HG03097 (cell line): ENCODE measurements at regions not wholly inside any gene's neighbourhood (a gene's known extent, or its start where the extent isn't known, plus 50 kb on each side); places are given as distances from the start of the nearest gene placed in this dataset.

ENCODE experiments used
- ATAC-seq: cut with Tn5 transposase; IDR thresholded peaks from one replicate; pipeline ENCODE4 v1.9.1; 2021; ENCODE audit not compliant: unreplicated experiment, low FRiP score

DNA sequence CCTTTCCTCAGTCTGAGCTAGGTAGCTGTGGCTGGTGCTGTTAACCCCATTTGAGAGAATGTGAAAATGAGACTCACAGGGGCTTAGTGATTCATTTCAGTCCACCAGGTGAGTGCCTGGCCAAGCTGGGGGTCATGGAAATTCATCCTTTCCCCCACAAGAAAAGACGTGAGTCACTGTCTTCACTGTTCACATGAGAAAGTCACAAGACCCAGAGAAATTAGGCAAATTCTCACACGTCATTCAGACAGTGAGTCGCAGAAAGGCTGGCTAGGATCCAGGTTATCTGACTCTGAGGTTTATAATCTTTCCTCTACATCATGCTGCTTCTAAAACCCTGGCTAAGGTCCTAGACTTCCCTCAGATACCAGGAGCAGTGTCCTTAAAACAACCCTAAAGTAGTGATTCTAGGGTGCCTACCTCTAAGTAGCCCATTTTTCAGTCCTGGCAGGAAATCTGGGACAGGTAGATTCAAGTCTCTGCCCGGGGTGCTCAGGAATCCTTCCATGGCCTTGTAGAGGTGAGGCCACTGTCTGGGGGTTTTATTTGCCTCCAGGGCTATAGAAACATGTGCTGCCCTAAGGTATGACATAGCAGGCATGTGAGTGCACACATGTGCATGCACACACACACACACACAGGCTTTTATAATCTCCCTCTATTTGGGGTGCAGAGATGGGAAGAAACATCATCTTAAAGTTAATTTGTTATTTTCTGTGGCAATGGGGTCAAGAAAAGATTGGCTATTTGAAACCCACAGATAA lies 427.9 kb upstream of the CELF2 start:
- no peak for ATAC-seq

DNA sequence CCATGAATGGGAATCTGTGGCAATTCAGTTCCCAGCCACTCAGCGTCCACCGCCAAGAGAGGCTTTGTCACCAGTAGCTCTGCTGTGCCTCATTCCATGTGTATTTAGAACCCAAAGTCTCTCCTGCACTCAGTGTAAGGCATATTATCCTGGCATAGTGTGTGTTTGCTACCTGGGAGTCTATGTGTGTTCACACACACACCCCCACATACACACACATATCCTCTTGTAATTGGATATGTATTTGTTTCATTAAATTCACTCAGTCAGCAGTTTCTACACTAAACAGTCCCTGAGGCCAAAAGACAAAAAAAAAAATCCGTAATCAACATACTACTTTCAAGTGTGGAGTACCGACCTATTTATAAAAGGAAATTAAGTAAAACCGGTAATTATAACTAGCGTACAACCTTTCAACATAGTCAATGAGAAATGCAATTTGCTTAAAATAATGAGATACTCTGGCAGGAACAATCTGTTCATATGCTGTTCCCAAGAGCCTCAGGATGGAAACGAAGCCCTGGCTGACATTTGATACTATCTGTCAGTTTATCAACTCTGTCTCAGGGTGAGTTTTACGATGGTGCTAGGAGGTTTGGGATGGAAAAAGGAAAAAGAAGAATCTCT lies 425.8 kb upstream of the CELF2 start:
- no peak for ATAC-seq

DNA sequence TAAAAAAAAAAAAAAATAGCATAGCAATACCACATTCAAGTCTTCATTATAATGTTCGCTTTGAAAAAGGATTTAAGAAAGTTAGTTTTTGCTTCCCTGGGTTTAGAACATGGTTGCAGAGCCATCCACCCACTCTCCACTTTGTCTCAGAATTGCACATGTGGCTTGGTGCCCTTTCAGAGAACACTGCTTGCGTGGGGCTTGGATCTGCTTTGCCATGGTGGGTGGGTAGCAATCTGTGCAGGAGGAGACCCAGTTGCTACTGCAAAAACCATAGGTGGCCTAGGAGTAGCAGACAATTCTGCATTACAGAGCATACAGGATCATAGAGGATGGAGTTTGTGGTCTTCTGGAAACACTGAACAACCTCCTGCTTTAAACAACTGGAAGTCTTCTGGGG lies 421.4 kb upstream of the CELF2 start:
- no peak for ATAC-seq

DNA sequence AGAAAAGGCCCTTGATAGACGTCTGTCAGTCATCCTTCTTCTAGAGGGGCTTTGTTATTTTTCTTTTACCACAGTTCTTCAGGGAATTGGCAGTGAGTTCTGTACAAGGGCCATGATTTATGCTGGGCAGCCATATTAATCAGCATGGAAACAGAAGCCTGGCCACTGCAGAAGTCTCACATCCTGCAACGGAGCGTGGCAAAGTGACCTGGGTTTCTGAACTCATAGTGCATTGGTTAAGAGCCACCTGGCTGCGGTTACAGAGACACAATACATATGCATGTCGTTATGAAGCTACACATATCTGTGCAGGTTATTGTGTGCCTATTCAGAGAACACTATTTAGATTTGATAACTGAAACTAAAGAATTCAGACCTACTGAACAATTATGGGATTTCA lies 419.4 kb upstream of the CELF2 start:
- ATAC-seq, result no peak

DNA sequence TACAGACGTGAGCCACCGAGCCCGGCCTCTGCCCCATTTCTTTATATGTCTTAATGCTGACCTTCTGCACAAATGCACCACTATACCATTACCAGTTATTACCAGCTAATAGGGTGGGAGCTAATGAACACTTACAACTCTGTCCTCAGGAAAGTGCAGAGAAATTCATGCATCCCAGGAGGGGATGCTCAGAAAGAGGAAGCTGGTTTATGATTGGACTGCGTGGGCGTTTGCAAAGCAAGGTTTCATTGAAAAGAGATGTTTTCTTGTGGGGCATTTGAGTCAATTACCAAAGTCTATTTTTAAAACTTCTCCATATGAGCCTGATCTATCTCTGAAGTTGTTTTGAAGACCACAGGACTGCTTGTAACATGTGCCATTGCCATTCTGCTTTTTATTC lies 417.7 kb upstream of the CELF2 start:
- ATAC-seq, result no peak

DNA sequence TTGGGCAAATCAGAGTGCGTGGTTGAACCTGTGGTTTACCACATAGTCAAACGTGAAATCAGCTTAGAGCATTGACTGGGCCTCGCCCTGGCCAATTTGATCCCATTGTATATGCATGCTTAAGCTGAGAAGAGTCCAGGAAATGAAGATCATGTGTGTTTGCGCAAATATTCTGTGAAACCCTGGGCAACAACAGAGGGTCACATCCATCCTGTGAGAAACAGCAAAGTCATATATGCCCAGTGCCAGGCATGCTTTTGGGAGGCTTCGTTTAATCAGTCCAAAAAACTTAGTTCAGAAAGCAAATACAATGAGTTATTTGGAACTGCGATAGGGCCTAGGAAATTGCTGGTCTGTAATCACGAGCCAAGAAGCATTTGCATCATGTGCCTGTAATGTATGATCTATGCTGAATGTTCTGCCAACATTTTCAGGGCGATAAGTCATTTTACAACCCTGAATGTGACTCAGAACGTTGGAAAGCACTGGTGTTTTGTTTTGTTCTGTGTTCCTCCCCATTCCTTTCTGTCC lies 412.1 kb upstream of the CELF2 start:
- no peak for ATAC-seq

DNA sequence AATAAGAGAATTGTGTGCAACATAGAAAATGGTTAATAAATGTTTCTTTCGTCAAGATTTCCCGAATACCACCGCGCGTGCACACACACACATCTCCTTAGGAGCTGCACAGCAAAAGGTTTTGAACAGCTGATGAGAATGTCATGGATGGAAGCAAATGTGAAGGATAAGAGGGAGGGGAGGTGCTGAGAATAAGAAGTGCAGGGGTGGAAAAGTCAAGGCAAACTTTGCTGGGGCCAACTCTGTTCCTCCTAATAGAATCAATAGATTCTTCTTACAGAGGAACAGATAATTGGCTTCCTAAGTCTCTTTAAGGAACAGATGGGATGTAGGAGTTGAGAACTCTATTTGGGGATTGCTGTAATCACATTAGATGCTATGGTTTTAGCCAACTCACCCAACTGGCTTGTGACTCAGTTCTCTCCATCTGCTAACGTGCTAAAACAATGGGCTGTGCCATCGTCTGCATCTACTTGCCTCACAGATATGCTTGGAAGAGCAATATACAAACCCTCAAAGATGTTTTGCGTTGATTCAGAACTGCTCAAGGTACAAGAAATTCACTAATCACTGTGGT lies 408.2 kb upstream of the CELF2 start:
- ATAC-seq, result no peak

DNA sequence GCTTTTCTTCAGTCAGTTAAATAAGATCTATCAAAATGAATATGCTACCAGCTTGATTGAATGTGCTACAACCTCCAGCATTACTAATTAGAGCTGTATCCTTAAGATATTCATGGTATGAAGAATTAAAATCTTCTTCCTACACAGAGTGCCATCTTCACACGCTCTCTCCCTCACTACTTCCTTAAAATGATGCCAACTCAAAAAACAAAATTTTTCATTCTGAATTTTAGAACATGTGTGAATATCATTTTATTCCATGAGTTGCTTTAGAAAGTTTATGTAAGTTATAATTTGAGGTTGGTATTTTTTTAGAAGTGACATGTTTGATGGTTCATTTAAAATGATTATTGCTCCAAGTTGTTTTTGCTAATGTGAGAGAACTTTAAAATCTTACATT lies 407.5 kb upstream of the CELF2 start:
- ATAC-seq, result no peak

DNA sequence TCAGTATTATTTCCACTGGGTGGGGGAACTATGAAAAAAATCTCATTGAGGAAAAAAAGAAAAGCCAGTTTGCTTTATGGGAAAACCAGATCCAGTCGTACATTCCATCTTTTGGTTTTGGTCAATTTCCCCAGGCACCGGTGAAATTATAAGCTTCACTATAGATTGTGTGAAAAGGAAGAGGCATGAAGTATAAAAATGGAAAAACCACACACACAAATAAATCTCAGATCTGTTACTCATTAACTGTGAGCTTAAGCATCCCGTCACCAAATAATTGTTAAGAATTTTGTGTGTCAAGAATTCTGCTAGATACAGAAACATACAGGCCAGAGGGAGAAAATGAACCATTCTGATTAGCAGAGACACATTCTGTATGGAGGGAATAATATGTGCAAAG lies 405.5 kb upstream of the CELF2 start:
- no peak for ATAC-seq

DNA sequence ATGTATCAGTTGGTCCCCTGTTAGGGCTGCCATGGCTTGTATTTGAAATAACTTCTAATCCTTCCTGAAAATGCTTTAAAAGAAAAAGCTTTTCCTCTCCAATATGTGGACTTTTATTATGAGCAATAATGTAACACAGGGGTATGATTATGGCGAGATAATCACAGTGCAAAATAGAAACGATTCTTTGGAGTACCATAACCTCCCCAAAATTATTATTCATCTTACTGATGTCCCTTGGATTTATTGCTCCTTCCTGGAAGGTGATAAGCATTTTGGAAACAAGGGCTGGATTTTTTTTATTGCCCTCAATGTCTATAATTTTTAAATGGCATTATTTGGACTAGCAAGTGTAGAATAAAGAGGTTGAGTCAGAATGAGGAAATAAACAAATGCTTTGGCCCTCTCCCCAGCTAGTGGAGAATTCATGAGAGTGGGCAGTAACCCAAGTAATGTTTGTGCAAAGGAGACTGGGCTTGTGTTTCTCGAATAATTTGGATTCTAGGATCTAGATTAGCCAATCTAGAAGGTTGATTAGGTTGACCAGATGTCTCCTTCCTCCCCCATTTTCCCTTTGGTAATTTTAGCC lies 403.9 kb upstream of the CELF2 start:
- ATAC-seq, result no peak

DNA sequence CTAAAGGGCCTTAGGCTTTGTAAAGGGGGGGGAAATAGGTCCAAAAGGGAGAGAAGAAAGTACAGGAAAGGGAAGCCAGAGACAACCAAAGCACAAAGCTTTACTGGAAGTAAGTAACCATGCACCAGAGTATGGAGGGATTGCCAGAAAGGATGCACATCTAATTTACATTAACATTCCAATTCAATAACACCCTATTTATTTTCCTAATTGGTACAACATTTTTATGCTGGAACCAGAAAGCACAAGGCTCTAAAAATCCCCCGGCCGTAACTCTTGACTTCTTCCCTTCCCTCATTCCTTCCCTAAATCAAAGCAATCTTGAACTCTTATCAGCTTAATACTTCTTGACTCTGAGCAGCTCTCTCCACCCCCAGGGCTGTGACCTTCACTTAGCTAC lies 400.0 kb upstream of the CELF2 start:
- ATAC-seq, result no peak

DNA sequence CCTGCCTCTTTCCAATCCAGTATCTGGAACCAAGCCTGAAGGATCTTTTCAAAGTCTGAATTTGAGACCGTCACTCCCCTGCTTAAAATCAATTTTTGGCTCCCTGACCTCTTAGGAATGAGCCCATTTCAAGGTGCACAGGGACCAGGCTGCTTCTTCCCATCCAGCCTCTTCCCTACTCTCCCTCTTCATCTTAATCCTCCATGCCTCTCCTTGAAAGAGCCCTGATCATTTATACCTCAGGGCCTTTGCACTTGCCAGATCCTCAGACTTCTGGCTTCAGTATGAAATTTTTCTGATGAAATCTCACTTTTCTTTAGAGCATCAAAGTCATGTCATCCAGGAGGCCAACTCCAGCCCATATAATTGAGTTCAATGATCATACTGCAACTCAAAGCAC lies 399.5 kb upstream of the CELF2 start:
- ATAC-seq, result no peak

DNA sequence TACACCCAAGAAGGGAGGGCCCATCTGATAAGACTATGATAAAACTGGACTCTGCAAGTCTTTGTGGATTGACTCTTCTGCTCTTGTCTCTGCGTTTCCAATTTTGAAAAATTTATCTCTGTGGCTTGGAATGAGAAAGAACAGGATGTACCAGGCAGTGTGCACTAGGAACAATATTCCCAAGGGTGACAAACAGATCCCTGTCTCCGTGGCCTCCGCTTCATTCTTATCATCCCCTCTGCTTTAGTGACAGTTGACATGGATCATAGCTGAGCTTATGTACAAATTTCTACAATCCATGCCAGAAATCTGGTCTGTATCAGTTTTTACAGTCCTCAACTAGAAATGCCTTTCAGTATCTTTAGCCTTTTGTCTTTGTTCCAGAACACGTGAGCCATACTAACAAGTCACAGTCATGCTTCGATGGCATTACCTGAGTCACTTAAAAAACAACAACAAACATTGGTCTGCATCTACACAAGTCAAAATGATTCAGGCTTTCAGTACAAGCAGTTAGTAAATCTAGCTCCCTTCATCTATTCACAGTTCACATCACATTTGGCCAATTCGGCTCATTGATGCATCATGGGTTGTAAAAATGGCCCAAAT lies 393.6 kb upstream of the CELF2 start:
- ATAC-seq, result no peak

DNA sequence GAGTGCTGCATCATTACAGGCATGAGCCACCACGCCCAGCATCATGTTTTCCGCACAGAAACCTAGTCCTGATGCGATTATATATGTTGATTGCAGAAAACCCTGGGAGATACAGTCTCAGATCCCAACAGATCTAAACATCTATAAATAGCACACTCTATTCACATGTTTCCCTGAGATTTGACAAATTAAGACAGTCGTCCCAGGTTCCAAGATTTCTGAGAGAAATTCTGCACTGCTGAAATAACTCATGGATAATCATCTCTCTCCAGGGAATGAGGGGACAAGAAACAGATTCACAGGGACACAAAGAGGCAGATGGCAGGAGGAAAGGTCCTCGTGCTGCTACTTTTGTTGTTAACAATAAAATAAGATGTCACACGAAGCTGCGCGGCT lies 393.1 kb upstream of the CELF2 start:
- no peak for ATAC-seq

DNA sequence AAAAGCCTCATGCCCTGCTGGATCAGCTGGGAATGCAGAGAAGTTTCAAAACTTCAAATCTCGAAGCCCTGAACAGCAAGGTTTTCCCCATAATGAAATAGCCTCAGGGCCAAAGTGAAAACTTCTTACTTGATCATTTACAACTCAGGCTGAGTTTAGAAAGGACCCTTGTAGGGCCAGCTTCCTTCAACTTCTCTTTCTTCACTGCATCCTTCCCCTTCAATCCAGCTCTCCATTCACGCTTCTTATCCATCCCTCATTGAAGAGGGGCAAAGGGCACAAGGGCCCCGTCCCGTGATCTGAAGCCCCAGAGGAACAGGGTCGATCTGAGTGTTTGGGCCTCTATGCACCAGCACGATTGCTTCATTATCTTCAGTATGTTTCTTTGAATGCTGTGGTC lies 392.2 kb upstream of the CELF2 start:
- no peak for ATAC-seq

DNA sequence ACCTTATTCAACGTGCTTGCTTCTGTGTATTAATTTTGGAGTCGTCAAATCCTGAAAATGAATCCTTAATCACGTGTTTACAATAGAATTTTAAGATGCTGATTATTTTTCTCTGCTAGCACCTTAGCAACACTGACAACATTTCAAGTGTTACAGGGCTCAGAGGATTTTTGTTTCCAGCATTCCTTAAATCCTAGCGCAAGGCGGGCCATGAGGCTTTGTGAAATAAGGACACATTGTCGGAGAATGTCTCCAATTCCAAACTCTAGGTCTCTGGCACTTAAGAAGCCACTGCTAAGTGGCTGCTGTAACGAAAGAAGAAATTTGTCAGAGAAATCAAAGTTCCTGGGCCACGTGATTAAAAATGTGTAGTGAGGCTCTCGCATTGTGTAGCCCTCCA lies 390.9 kb upstream of the CELF2 start:
- no peak for ATAC-seq

DNA sequence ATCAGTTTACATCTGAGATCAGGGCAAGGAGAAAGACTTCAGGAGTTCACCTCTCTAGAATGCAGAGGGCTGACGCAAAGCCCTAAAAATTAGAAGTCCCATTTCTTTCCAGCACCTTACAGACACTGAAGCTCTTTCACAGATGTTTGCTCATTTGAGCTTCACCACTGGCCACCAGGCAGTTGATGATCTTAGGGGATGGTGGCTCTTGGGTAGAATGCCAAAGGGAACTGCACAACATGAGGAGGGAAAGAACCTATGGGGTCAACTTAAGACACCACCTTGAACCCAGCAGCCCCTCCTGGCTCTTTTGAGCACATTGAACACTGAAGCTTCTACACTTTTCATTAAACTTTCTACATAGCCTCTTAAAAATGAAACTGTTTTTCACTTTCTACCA lies 390.3 kb upstream of the CELF2 start:
- ATAC-seq, result no peak

DNA sequence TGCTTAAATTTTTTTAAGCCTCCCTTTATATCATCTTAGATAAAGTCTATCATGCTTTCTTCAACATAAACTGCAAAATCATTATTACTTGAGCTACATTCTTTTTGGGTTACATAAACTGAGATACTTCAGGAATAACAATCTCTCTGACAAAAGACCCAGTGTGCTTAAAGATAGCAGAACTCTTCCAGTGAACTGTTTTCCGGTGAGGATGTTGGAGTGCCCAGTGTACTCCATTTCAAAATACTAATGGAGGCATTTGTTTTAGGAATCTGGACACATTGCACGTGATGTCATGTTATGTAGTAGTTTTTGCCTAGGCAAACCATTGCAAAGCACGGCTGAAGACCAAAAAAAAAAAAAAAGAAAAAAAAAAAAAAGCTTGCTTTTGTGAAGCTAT lies 388.2 kb upstream of the CELF2 start:
- no peak for ATAC-seq

DNA sequence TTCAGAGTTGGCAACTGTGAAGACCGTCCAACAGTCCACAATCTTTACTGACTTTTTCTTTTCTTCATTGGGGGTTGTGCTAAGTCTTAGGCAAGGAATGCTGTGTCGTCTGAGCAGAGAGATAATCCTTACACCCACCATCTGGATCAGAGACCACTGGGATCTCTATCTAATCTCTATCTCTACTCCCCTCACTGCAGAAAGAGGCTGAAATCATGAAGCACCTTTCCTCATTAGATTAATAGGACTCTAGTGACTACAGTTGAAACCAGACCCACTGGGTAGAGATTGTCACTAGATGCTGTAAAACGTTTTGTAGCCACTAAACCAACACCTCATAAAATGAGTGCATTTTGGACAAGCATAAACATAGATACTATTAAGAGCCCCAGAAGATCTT lies 387.4 kb upstream of the CELF2 start:
- ATAC-seq, result no peak

DNA sequence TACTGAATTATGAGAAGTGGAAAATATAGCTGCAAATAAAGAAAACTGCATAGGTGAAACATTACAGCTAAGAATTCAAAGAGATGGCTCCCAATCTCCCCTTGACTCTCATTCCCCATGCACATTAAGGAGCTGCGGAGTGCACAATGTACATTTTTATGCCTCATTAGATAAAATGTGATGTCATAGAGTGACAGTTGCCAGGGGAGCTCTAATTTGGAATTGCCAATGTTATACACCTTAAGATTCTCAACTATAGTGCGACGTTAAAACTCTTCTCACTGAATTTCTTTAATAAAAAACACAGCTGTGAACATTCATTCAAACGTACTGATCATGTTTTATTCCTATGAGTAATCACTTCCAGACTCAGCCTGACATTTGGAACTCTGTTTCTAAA lies 386.9 kb upstream of the CELF2 start:
- ATAC-seq, result no peak

DNA sequence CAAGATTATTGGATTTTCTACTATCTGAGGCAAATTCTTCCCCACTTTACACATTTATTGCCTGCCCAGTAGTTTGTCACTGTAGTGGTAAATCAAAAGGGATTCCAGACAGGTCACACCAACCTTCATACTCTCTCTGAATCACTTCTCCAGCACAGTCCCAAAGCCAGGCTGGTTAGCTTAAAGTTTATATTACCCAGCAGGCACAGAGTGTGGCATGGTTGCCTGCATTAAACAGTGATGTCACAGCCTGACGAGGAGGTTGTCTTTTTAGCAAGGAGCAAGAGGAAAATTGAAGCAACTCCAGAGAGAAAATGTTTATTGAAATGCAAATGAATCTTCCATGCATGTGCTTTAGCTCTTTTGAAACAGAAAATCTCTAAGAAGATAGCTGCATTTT lies 375.5 kb upstream of the CELF2 start:
- ATAC-seq, result no peak
